ENCODE measurements at regions not wholly inside any gene's neighbourhood (a gene's known extent, or its start where the extent isn't known, plus 50 kb on each side); places are given as distances from the start of the nearest gene placed in this dataset.

DNA sequence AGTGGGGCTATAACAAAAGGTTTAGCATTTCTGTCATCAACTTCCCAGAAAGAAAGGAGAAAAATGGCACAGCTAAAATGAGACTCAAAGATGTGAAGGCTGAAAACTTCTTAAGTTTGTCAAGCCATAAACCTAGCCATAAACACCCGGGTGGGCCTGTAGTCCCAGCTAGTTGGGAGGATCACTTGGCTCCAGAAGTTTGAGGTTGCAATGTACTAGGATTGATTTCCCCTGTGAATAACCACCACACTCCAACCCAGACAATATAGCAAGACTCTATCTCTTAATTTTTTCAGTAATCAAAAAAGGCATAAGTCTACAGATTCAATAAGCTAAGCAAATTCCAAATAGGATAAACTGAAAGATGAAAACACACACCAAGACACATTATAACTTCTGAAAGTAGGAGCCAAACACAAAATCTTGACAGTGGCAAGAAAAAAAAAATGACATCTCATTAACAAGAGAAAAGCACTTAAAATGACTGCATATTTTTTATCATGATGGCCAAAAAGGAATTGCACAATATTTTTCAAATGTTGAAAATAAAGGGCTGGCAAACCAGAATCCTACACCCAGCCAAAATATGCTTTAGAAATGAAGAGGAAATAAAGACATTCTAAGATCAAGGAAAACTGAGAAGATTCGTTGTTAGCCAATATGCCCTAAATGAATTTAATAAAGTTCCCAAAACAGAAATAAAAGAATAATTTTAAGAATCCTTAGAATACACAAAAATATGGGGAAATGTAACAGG, 308.4 kb downstream of the BRINP1 start:
- Mint-ChIP-seq H3K27me3 (ENCODE audit: low read depth) (no peaks in the 10 kb centered on the region), H3K4me3 (no peak overlapping the region), H3K4me1 (peaks cover 3 to 5% of the 10 kb centered on the region in 2 experiments; a peak in 3 of 4 replicates), H3K36me3 (ENCODE audit: insufficient read depth in 1 of 3, low read depth in 3 of 3) (peaks cover 0 to 4% (median 4%) of the 10 kb centered on the region in 3 experiments; a peak in 2 of 7 replicates), H3K9me3 (peaks cover 0 to 3% of the 10 kb centered on the region in 2 experiments; a peak in 2 of 5 replicates), H3K27ac (no peak overlapping the region)
- H2BK15ac ChIP-seq (ENCODE audit: low read depth, low read length) = no peak overlapping the region
- H2BK12ac ChIP-seq (ENCODE audit: insufficient read length, low read depth, low read length) = no peak overlapping the region
- no peak for DNase-seq
- H2AFZ ChIP-seq (ENCODE audit: low read length) = no peak overlapping the region
- H2BK5ac ChIP-seq (ENCODE audit: insufficient read length, low read length) = no peak overlapping the region
- H3K23ac ChIP-seq (ENCODE audit: insufficient read length, low read depth, low read length) = no peak overlapping the region
- H4K5ac ChIP-seq (ENCODE audit: insufficient read length, low read depth, low read length) = no peak overlapping the region
- no peak overlapping the region for H3K4me2 ChIP-seq (ENCODE audit: insufficient read depth, insufficient read length, low read length)
- no peak overlapping the region for H2AK5ac ChIP-seq (ENCODE audit: insufficient read length, low read length)
- H4K20me1 ChIP-seq (ENCODE audit: control insufficient read depth, insufficient read depth, insufficient read length) = no peaks in the 10 kb centered on the region
- no peak overlapping the region for H3K27ac ChIP-seq (ENCODE audit: insufficient read length, low read depth, low read length)
- H3K14ac ChIP-seq (ENCODE audit: insufficient read depth, low read length) = no peak overlapping the region
- no peak overlapping the region for H4K8ac ChIP-seq (replicated peaks; ENCODE audit: insufficient read length, low read depth, low read length)
- no peak overlapping the region for H4K91ac ChIP-seq (ENCODE audit: insufficient read length, low read depth, low read length)
- no peak overlapping the region for H2BK20ac ChIP-seq (ENCODE audit: low read depth, low read length, poor library complexity, severe bottlenecking)
- H3T11ph ChIP-seq (ENCODE audit: low read length) = no peak overlapping the region
- TF ChIP-seq, protein P1, sequence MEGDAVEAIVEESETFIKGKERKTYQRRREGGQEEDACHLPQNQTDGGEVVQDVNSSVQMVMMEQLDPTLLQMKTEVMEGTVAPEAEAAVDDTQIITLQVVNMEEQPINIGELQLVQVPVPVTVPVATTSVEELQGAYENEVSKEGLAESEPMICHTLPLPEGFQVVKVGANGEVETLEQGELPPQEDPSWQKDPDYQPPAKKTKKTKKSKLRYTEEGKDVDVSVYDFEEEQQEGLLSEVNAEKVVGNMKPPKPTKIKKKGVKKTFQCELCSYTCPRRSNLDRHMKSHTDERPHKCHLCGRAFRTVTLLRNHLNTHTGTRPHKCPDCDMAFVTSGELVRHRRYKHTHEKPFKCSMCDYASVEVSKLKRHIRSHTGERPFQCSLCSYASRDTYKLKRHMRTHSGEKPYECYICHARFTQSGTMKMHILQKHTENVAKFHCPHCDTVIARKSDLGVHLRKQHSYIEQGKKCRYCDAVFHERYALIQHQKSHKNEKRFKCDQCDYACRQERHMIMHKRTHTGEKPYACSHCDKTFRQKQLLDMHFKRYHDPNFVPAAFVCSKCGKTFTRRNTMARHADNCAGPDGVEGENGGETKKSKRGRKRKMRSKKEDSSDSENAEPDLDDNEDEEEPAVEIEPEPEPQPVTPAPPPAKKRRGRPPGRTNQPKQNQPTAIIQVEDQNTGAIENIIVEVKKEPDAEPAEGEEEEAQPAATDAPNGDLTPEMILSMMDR (conservative IDR thresholded peaks at IDR 0.05) = no peak
- H3K4me1 ChIP-seq (ENCODE audit: insufficient read depth, low read length) = no peaks in the 10 kb centered on the region
- no peaks in the 10 kb centered on the region for H3K79me1 ChIP-seq (ENCODE audit: insufficient read depth, low read depth, low read length, poor library complexity, severe bottlenecking)
- no peak overlapping the region for H2BK120ac ChIP-seq (ENCODE audit: low read depth, low read length, poor library complexity, severe bottlenecking)
- H3K18ac ChIP-seq (ENCODE audit: insufficient read length, low read depth, low read length) = no peak overlapping the region
- WGBS (ENCODE audit: extremely low coverage, insufficient read length, low lambda C conversion rate) = no CpG with 5 or more reads among the region's 2 CpGs
- no peaks in the 10 kb centered on the region for H3K27me3 ChIP-seq (ENCODE audit: insufficient read depth, low read length)
- no peak overlapping the region for H3K9ac ChIP-seq (ENCODE audit: extremely low read depth, insufficient read length, low read length)
- no peak overlapping the region for H3K4ac ChIP-seq (ENCODE audit: low read depth, low read length)
- H3K9me3 ChIP-seq (ENCODE audit: control insufficient read depth, low read depth, low read length) = no peaks in the 10 kb centered on the region
- no peaks in the 10 kb centered on the region for H3K23me2 ChIP-seq (ENCODE audit: insufficient read length, low read depth, low read length, poor library complexity, severe bottlenecking)
- no peak overlapping the region for H3K56ac ChIP-seq (ENCODE audit: insufficient read length, low read depth, low read length)
- H3K79me2 ChIP-seq (ENCODE audit: insufficient read depth, low read length) = no peaks in the 10 kb centered on the region

Measured in H9 (cell line).